ENCODE measurements at regions not wholly inside any gene's neighbourhood (a gene's known extent, or its start where the extent isn't known, plus 50 kb on each side); places are given as distances from the start of the nearest gene placed in this dataset.
A peak's percentile ranks its signal among the peaks of the same experiment; 100 is the strongest.
"Not testable (repeated sequence)": the region's sequence is repeated elsewhere in the genome, so short reads cannot be mapped to it uniquely, and the experiment has no call there.

DNA sequence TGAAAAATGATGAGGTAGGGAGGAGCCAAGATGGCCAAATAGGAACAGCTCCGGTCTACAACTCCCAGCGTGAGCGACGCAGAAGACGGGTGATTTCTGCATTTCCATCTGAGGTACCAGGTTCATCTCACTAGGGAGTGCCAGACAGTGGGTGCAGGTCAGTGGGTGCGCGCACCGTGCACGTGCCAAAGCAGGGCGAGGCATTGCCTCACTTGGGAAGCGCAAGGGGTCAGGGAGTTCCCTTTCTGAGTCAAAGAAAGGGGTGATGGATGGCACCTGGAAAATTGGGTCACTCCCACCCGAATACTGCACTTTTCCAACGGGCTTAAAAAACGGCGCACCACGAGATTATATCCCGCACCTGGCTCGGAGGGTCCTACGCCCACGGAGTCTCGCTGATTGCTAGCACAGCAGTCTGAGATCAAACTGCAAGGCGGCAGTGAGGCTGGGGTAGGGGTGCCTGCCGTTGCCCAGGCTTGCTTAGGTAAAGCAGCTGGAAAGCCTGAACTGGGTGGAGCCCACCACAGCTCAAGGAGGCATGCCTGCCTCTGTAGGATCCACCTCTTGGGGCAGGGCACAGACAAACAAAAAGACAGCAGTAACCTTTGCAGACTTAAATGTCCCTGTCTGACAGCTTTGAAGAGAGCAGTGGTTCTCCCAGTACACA, 230.5 kb downstream of the GOLGA6L6 start:
- H3K9me3 ChIP-seq, result peaks cover 0 to 14% (median 2%) of the 10 kb centered on the region in 8 donors
- H3K27ac ChIP-seq; H3K4me1 ChIP-seq; H3K36me3 ChIP-seq; intact Hi-C loops (cut with DNase I; ENCODE audit: low total_unique reads); H3K27me3 ChIP-seq (replicated peaks in 1 of 7); H3K4me3 ChIP-seq: not testable (repeated sequence)
- DNase-seq, result peak; percentile 73
- 82 to 90% (median 87%) methylated on average over 16 to 23 of the region's 23 CpGs for WGBS, 5 donors

DNA sequence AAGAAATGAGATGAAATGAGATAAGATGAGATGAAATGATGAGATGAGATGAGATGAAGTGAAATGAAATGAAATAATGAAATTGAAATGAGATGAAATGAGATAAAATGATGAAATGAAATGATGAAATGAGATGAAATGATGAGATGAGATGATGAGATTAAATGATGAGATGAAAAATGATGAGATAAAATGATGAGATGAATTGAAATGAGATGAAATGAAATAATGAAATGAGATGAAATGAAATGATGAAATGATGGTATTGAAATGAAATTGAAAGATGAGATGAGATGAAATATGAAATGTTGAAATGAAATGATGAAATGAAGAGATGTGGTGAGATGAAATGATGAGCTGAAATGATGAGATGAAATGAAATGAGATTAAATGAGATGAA, 231.0 kb downstream of the GOLGA6L6 start:
- no peaks in the 10 kb centered on the region for H3K27me3 ChIP-seq (replicated peaks in 1 of 7)
- DNase-seq, result no peak
- H3K4me1 ChIP-seq, result no peaks in the 10 kb centered on the region
- no peak overlapping the region for H3K4me3 ChIP-seq
- H3K36me3 ChIP-seq, result no peaks in the 10 kb centered on the region
- TF ChIP-seq POLR2A (IDR thresholded peaks at IDR 0.05), result no peak
- no peak for TF ChIP-seq POLR2AphosphoS5 (IDR thresholded peaks at IDR 0.05)
- TF ChIP-seq, protein P1, sequence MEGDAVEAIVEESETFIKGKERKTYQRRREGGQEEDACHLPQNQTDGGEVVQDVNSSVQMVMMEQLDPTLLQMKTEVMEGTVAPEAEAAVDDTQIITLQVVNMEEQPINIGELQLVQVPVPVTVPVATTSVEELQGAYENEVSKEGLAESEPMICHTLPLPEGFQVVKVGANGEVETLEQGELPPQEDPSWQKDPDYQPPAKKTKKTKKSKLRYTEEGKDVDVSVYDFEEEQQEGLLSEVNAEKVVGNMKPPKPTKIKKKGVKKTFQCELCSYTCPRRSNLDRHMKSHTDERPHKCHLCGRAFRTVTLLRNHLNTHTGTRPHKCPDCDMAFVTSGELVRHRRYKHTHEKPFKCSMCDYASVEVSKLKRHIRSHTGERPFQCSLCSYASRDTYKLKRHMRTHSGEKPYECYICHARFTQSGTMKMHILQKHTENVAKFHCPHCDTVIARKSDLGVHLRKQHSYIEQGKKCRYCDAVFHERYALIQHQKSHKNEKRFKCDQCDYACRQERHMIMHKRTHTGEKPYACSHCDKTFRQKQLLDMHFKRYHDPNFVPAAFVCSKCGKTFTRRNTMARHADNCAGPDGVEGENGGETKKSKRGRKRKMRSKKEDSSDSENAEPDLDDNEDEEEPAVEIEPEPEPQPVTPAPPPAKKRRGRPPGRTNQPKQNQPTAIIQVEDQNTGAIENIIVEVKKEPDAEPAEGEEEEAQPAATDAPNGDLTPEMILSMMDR (IDR thresholded peaks at IDR 0.05 in 8 of 11, conservative IDR thresholded peaks at IDR 0.05 in 3 of 11), result no peak
- intact Hi-C loops (cut with DNase I; ENCODE audit: low total_unique reads), result no loop called here
- peaks cover 0 to 10% (median 0%) of the 10 kb centered on the region in 8 donors for H3K9me3 ChIP-seq
- H3K27ac ChIP-seq, result no peak overlapping the region

DNA sequence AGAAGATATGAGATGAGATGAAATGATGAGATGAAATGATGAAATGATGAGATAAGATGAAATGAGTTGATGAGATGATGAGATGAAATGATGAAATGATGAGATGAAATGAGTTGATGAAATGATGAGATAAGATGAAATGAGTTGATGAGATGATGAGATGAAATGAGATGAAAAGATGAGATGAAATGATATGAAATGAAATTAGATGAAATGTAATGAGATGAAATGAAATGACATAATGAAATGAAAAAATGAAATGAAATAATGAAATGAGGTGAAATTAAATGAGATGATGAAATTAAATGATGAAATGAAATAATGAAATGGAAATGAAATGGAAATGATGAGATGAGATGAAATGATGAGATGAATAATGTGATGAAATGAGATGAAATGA, 231.6 kb downstream of the GOLGA6L6 start:
- H3K27me3 ChIP-seq (replicated peaks in 1 of 7); H3K27ac ChIP-seq; DNase-seq; intact Hi-C loops (cut with DNase I; ENCODE audit: low total_unique reads); H3K36me3 ChIP-seq; H3K4me1 ChIP-seq; H3K4me3 ChIP-seq: not testable (repeated sequence)
- H3K9me3 ChIP-seq, result peaks cover 0 to 10% (median 0%) of the 10 kb centered on the region in 8 donors

DNA sequence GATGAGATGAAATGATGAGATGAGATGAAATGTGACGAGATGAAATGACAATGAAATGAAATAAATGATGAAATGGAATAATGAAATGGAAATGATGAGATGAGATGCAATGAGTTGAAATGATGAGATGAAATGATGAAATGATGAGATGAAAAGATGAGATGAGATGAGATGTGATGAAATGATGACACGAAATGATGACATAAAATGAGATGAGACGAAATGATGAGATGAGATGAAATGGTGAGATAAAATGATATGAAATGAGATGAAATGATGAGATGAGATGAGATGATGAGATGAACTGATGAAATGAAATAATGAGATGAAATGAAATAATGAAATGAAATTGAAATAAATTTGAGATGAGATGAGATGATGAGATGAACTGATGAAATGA, 232.2 kb downstream of the GOLGA6L6 start:
- H3K4me3 ChIP-seq; intact Hi-C loops (cut with DNase I; ENCODE audit: low total_unique reads); H3K27me3 ChIP-seq (replicated peaks in 1 of 7); H3K36me3 ChIP-seq; H3K27ac ChIP-seq; DNase-seq; H3K4me1 ChIP-seq: not testable (repeated sequence)
- WGBS, 5 donors, result 61 to 71% (median 64%) methylated on average over 3 of the region's 3 CpGs
- H3K9me3 ChIP-seq, result peaks cover 0 to 15% (median 2%) of the 10 kb centered on the region in 8 donors

DNA sequence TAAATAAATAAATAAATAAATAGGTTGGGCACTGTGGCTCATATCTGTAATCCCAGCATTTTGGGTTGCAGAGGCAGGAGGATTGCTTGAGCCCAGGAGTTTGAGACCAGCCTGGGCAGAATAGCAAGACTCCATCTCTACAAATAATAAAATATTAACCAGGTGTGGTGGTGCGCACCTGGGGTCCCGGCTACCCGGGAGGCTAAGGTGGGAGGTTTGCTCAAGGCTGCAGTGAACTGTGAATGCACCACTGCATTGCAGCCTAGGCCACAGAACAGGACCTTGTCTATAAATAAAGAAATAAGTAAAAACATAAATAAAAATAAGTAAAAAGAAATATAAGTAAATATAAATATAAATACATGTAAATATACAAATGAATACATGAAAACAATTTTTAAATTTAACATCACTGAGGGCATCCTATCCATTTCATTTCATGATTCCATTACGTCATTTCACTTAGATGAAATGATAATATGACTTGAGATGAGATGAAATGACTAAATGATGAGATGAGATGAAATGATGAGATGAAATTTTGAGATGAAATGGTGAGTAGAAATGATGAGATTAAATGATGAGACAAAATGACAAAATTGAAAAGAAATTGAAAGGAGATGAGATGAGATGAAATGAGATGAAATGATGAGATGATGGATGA, 233.4 kb downstream of the GOLGA6L6 start:
- H3K27ac ChIP-seq; H3K4me1 ChIP-seq; intact Hi-C loops (cut with DNase I; ENCODE audit: low total_unique reads); H3K27me3 ChIP-seq (replicated peaks in 1 of 7); H3K4me3 ChIP-seq; H3K36me3 ChIP-seq; DNase-seq: not testable (repeated sequence)
- peaks cover 0 to 21% (median 2%) of the 10 kb centered on the region in 8 donors for H3K9me3 ChIP-seq
- 84 to 89% (median 86%) methylated on average over 4 of the region's 4 CpGs for WGBS, 5 donors

DNA sequence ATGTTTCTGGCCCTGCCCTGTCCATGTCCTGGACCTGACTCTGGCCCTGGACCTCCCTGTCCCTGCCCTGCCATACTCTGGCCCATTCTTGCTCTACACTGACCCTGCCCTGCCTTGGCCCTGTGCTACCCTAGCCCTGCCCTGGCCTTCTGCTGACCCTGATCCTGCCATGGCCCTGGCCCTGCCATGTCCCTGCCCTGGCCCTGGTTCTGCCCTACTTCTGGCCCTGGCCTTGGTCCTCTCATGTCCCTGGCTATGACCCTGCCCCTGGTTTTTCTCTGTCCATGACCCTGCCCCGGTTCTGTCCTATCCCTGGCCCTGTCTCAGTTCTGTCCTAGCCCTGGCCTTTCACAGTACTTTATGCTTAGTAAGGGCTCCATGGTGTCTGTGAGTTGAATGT, 234.5 kb downstream of the GOLGA6L6 start:
- H3K27ac ChIP-seq; H3K4me1 ChIP-seq; H3K4me3 ChIP-seq; H3K36me3 ChIP-seq; DNase-seq; H3K27me3 ChIP-seq (replicated peaks in 1 of 7); intact Hi-C loops (cut with DNase I; ENCODE audit: low total_unique reads): not testable (repeated sequence)
- 53 to 71% (median 67%) methylated on average over 1 of the region's 1 CpG for WGBS, 5 donors
- H3K9me3 ChIP-seq, result peaks cover 0 to 21% (median 2%) of the 10 kb centered on the region in 8 donors

DNA sequence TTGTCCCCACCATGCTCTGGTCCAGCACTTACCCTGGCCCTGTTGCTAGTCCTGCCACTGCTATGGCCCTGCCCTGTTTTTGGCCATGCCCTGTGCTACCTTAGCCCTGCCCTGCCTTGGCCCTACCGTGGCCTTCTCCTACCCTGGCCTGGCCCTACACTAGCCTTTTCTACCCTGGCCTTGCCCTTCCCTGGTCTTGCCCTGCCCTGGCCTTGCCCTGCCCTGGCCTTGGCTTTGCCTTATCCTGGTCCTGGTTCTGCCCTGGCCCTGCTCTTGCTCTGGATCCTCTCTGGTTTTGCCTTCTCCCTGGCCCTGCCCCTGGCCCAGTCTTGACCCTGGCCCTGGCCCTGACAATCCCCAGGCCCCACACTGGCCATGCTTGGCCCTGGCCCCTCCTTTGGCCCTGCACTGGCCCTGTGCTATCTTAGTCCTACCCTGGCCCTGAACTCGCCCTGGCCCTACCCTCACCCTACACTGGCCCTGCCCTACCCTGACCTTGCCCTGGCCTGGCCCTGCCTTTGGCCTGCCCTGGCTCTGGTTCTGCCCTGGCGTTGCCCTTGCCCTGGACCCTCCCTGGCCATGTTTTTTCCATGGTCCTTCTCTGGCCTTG, 235.0 kb downstream of the GOLGA6L6 start:
- 55 to 70% (median 64%) methylated on average over 3 of the region's 3 CpGs for WGBS, 5 donors
- H3K27ac ChIP-seq; intact Hi-C loops (cut with DNase I; ENCODE audit: low total_unique reads); H3K36me3 ChIP-seq; H3K4me1 ChIP-seq; H3K4me3 ChIP-seq; H3K27me3 ChIP-seq (replicated peaks in 1 of 7): not testable (repeated sequence)
- peaks cover 0 to 23% (median 2%) of the 10 kb centered on the region in 8 donors for H3K9me3 ChIP-seq
- peak; percentile 80 for DNase-seq

DNA sequence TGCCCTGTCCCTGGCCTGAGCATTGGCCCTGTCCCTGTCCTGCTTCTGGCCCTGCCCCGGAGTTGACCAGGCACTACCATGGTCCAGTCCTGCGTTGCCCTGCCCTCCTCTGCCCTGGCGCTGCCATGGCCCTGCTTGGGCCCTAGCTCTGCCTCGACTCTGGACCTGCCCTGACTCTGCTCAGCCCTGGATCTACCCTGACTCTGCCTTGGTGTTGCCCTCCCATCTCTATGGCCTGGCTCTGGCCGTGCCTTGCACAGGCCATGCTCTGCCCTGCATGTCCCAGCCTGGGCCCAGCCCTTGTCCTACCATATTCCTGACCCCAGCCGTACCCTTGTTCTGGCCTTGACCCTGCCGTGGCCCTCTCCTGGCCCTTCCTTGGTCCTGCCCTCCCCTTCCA, 235.7 kb downstream of the GOLGA6L6 start:
- WGBS, 5 donors, result 70 to 86% (median 82%) methylated on average over 3 to 7 of the region's 7 CpGs
- peaks cover 0 to 24% (median 2%) of the 10 kb centered on the region in 8 donors for H3K9me3 ChIP-seq
- peak; percentile 65 for DNase-seq
- H3K27ac ChIP-seq; H3K4me3 ChIP-seq; intact Hi-C loops (cut with DNase I; ENCODE audit: low total_unique reads); H3K4me1 ChIP-seq; H3K36me3 ChIP-seq; H3K27me3 ChIP-seq (replicated peaks in 1 of 7): not testable (repeated sequence)

DNA sequence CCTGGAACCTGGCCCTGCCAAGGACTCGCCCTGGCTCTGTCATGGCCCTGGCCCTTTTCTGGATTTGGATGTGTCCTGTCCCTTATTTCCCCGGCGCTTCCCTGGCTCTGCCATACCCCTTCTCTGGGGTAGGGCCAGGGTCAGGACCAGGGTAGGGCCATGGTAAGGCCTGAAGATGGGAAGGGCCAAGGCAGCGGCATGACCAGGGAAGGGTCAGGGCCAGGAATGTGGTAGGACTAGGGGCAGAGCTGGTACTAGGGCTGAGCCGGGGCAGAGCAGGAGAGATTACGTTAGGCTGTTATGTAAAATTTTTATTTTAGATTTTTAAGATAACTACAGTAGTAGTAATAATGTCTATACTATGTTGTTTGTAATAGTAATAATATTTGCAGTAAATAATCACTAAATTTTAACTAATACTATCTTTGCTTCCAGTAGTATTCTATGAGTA, 236.6 kb downstream of the GOLGA6L6 start:
- WGBS, 5 donors, result 81 to 92% (median 88%) methylated on average over 6 of the region's 6 CpGs
- peaks cover 0 to 22% (median 2%) of the 10 kb centered on the region in 8 donors for H3K9me3 ChIP-seq

More for the DNA sequence above, 236.6 kb downstream of the GOLGA6L6 start:
- H3K27me3 ChIP-seq (replicated peaks in 1 of 7); H3K4me1 ChIP-seq; DNase-seq; H3K27ac ChIP-seq; H3K4me3 ChIP-seq; H3K36me3 ChIP-seq; intact Hi-C loops (cut with DNase I; ENCODE audit: low total_unique reads): not testable (repeated sequence)
